Posterior cingulate gyrus (tissue), 11 donors: ENCODE measurements at regions not wholly inside any gene's neighbourhood (a gene's known extent, or its start where the extent isn't known, plus 50 kb on each side); places are given as distances from the start of the nearest gene placed in this dataset.

Experiments used
- DNase-seq, 10 donors: peaks; one replicate each; pipeline versions ENCODE4 v3.0.0 to v3.0.0-alpha.2; 2020 to 2021; ENCODE audit warnings: mixed read lengths in 3 of 10
- intact Hi-C: fragments of 100-400 bp; cut with DNase I; formaldehyde crosslinking; loops from one replicate; pipeline ENCODE4 v1.15.1; 2023

- no peak for DNase-seq
- intact Hi-C loops = no loop called here
These were observed 73.6 kb upstream of the SELENOK start for GRCh38 chr3:53965291-53965690.

- intact Hi-C loops = no loop called here
- no peak for DNase-seq
These were observed 66.2 kb upstream of the SELENOK start for GRCh38 chr3:53957831-53958230.

- intact Hi-C loops = no loop called here
- DNase-seq = no peak
These were observed 64.9 kb upstream of the SELENOK start for GRCh38 chr3:53956586-53956985.

GRCh38 chr3:53949541-53949940, 57.9 kb upstream of the SELENOK start:
- intact Hi-C loops = no loop called here
- no peak for DNase-seq

- intact Hi-C loops = no loop called here
- DNase-seq = no peak
These were observed 56.5 kb upstream of the SELENOK start for GRCh38 chr3:53948174-53948573.

- intact Hi-C loops = no loop called here
- DNase-seq = no peak
These were observed 52.4 kb upstream of the SELENOK start for GRCh38 chr3:53944028-53944427.

GRCh38 chr3:53941950-53942349, 50.3 kb upstream of the SELENOK start:
- intact Hi-C loops = no loop called here
- no peak for DNase-seq
